ENCODE measurements at regions not wholly inside any gene's neighbourhood (a gene's known extent, or its start where the extent isn't known, plus 50 kb on each side); places are given as distances from the start of the nearest gene placed in this dataset.
"Not testable (repeated sequence)": the region's sequence is repeated elsewhere in the genome, so short reads cannot be mapped to it uniquely, and the experiment has no call there.

DNA sequence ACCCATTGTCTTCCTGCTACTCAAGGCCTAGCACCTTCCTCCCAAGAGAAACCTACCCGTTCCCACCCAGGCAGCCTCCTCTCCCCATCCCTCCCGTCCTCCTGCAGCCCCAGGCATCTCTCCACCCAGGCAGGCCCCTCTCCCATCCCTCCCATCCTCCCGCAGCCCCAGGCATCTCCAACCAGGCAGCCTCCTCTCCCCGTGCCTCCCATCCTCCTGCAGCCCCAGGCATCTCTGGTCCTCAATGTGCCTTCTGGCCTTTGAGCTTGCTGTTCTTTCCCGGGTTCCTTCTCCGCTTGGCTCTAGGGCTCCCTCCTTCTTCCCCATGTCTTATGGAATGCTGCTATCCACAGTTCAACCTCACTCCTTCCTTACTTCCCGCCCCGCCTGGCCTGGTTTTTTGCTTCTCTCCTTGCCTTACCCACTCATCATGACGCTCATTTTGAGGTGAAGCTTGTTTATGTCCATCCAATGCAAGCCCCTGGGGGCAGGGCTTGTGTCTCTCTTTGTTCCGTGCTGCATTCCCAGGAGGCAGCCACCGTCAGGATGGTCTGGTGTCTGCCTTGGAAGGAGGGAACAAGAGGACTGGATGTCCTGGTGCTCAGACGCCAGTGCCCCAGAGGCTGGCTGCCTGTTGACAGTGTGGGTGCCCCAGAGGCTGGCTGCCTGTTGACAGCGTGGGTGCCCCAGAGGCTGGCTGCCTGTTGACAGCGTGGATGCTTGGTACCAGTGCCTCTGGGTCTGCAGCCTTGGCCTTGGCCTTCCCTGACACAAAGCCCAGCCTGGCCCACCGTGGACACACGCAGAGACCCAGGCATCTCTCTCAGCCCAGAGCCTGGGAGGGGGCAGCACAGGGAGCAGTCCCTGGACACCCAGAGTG, 815.7 kb downstream of the BRD1 start:
- DNase-seq (ENCODE audit: low read depth in 2 of 2): no peak

DNA sequence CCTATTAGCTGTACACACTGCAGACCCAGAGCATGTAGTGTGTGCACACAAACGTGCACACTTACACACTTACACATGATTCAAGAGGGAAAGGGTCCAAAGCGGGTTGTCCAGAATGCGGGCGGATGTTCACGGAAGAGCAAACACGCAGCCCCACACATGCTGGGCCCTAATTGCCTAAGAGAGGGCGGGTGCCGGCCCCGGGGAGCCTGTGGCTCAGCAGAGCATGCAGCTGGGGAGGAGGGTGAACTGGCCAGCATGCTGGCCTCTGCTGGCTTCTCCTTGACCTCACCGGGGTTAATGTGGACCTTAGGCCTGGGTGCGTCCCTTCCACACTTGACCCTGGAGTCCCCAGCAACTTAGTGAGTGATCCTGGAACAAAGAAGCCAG, 816.3 kb downstream of the BRD1 start:
- DNase-seq (ENCODE audit: low read depth in 2 of 2): no peak

DNA sequence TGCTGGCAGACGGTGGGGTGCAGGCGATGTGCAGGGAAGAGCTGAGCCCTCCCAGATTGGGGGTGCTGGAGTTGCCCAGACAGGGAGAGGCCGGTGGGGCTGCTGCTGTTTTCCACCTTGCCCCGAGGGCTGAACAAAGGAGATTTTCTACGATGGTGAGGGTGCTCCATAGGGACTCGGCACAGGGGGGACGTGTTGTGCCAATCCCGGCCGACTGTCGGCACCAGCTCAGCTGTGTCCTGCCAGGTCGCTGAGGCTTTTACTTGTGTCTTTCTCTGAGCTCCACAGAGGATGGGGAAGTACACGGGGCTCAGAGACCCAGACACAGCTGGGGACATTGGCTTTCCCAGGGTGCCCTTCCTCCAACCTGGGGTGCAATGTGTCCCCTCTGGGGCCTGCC, 816.8 kb downstream of the BRD1 start:
- DNase-seq (ENCODE audit: low read depth in 2 of 2): no peak

DNA sequence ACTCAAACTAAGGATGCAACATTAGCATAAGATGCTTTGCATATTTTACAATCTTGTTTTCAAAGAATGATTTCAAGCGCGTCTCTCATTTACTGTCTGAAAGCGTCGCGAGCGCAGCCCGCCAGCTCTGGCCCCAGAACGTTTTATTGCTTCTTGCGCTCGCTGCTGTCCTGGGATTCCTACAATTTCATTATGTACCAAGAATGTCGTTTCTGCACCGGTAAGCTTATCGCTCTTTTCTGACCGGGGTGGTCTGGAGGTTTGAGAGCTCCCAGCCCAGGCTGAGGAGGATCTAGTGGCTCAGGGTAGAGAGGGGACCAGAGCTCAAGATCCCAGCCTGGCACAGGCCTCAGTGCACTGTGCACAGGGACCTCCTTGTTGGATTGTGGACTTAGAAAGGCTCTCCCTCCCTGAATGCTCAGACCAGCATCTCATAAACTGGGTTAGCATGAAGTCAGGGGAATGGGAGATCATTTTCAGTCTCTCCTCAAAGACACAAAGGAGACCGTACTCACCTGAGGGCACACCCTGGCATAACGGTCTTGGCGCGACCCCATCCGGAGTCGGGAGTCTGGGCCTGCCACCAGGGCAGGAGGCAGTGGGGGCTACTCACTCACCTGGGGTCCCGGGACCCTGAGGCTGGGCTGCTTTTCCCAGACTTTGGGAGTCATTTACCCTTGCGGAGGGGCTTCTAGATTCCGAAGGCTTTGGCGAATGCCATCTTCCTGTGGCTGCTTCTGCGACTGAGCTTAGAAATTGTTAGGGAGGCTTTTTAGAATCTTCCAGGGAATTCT, 817.4 kb downstream of the BRD1 start:
- DNase-seq (ENCODE audit: low read depth in 2 of 2): no peak

DNA sequence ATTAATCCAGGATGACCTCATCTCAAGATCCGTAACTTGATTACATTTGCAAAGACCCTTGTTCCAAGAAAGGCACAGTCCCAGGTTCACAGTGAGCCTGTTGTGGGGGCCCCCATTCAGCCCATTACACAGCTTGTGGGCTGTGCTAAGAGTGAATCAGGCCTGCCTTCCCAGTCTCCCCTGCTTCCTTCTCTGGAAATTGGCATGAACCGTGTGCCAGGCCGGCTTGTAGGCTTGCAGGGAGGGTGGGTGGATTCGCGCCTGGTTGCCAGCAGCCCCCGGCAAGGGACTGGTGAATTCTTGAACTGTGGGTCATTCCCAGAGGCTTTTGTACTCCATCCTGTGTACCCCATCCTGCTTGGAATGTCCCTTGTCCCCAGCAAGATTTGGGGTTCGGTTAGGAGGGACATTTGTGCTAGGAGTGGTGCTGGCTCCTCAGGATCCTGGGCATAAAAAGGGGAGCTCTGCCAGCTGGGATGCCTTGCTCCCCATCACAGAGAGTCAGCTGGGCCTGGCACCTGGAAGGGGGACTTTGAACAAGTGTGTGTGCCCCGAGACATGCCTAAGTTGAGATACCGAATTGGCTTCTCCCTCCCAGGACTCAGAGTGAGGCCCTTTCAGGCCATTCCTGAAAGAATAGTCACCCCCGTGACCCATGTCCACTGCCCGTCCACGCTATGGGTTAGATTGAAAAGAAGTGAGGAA, 818.2 kb downstream of the BRD1 start:
- DNase-seq (ENCODE audit: low read depth in 2 of 2): no peak

DNA sequence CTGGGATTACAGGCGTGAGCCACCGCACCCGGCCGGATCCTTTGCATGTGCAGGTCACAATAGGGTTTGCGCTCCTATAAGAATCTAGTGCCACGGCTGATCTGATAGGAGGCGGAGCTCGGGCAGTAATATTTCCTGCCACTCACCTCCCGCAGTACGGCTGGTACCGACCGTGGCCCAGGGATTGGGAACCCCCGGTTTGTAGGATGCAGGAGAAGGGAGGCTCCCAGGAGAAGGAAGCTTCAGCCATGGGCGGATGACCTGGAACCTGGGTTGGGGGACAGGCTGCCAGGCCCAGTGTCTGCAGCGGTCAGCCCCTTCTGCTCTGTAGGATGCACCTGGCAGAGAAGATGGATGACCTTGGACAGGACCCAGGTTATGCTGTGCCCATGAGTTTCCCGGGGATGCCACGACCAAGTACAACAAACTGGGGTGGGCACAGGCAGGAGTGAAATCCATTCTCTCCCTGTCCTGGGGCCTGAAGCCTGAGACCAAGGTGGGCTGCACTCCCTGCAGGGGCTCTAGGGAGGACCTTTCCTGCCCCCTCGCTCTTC, 818.9 kb downstream of the BRD1 start:
- no peak for DNase-seq (ENCODE audit: low read depth in 2 of 2)

DNA sequence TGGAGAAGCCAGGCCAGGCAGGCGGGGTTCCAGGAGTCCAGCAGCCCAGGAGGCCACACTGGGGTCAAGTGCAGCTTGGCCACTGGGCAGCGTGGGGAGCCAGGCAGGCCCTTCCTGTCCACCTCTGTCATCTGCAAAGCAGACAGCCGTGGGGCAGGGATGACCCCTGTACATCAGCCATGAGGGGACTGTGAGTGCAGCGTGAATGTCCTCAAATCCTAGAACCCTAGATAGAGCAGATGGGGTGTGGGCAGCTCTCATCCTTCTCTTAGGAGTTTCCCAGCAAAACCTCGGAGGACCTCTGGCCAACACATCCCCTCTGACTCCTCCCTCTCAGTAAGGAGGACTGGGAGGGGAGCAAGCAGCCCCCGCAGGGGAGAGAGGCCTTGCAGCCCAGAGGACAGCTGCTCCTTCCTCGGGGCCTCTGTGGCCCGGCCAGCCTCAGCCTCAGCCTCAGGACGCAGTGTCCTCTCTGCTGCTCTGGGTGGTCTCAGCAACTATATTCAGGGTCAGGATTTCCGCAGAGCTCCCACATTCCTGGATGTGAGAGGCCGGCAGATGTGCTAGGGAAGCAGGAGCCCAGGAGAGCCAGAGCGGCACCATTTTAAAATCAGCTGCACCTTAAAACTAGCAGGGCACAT, 820.5 kb downstream of the BRD1 start:
- no peak for DNase-seq (ENCODE audit: low read depth in 2 of 2)

DNA sequence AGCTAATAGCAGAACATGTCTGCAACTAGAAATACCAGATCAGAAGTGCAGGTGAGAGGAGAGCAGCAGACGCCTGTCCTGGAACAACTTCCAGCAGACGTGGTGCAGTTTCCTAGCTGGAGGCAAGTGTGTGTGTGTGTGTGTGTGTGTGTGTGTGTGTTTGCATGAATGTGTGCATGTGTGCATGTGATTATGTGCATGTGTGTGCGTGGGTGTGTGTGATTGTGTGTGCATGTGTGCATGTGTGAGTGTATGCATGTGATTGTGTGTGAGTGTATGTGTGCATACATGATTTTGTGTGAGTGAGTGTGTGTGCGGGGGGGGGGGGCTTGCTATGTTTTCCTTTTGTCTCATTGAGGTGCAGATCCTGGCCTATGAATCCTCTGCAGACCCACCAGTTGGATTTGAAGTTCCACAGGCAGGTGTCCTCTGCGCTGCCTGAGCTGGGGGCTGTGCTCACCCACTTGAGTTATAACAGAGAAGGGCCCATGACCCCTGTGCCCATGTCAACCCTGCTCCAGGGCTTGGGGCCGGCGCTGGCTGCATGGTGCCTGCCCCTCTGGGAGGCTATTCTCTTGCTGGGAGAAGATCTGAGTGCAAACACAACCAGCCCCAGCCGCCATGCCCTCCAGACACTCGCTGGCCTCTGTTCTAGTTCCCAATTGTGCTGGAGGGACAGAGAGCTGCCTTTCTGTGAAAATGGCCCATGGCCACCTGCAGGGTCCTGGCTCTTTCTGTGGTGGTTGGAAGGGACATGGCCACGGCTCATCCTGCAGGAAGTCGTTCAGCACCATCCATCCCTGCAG, 821.3 kb downstream of the BRD1 start:
- DNase-seq (ENCODE audit: low read depth in 2 of 2): no peak

DNA sequence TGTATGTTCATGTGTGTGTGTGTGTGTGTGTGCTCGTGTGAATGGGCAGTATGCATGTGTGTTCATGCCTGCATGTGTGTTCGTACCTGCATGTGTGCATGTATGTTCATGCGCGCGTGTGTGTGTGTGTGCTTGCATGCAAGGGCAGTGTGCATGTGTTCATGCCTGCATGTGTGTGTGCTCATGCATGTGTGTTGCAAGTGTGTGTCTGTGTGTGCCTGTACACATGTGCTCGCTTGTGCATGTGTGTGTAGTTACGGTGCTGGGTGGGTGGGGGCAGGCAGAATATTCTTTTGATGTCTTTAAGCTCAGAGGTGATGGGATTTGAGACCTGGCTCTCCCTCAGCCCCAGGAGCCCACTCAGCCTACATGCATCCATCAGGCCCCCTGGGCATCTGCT, 822.1 kb downstream of the BRD1 start:
- no peak for DNase-seq (ENCODE audit: low read depth in 2 of 2)

DNA sequence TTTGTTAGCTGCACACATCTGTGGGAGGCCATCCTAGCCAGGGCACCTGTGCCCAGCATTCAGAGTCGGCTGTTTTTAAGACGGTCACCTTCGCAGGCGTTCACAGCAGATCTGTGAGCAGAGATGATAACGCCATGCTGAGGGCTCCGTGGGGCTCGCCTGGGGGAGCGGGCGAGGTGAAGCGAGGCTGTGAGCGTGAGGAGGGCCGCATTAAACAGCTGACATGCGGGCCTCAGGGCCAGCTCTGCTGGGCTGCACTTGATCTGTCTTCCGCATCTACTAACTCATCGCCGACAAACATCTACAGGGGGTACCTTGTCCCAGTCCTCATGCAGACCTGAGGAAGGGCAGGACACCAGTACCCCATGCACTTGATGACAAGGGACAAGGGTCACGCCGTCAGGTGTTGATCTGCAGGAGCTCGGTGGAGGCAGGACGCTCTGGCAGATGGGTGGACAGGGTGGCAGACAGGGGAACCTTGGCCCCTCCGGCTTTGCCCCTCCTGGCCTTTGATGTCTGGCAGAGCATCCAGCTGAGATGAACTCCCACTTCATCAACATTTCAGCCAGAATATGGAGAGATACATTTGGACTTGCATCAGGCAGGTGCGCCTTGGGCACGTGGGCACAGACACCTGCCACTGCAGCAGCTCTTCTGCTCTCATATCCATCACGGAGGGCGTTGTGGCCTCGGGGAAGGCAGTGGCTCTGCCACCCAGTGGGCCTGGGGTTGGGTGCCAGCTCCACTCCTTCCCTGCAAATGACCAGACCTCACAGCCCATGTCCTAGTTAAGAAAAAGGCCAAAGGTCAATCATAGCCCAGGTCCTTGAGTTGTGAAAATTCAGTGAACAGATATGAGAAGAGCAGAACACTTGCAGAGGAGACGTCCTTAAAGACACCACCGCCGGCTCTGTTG, 822.9 kb downstream of the BRD1 start:
- DNase-seq (ENCODE audit: low read depth in 2 of 2): no peak

DNA sequence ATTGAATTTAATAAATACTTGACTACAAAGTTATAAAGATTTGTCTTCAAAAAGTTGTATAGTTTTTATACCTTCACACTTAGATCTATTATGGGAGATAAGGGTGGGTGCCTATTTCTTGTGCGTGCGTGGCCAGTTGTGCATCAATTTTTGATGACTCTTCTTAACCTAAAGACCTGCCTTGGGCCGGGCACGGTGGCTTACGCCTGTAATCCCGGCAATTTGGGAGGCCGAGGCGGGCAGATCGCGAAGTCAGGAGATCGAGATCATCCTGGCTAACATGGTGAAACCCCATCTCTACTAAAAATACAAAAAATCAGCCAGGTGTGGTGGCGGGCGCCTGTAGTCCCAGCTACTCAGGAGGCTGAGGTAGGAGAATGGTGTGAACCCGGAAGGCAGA, 830.1 kb downstream of the BRD1 start:
- not testable (repeated sequence) for DNase-seq (ENCODE audit: low read depth in 2 of 2)

DNA sequence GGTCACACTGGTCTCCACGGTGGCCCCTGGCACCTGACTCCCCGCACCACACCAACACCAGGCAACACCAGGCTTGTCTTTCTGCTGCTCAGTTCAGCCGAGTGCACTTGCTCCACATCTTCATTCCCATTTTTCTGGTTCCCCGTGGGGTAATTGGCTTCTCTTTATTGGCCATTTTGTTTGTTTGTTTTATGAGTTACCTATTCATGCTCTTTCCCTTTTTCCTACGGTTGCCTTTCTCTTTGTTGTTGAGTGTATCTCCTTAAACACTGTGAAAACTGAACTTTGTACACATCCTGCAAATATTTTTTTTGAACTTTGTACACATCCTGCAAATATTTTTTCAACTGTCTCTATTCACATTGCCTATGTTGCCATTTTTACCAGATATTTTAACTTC, 834.0 kb downstream of the BRD1 start:
- DNase-seq (ENCODE audit: low read depth in 2 of 2): no peak

DNA sequence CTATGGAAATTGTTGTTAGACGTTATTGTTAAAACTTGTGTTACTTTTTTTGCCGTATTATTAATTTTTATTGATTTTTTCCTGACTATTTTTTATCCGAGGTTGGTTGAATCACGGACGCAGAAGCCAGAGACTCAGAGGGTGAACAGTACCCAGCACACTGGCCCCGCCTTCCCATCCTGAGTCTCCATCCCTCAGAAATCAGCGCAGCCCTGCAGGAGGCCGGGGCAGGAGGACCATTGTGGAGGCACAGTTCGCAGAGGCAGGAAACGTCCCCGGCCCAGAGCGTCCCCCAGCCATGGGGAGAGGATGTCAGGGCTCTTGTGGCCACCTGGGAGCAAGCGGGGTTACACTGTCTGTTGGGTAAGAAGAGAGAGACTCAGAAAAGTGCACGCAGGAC, 843.0 kb downstream of the BRD1 start:
- DNase-seq (ENCODE audit: low read depth in 2 of 2): no peak

DNA sequence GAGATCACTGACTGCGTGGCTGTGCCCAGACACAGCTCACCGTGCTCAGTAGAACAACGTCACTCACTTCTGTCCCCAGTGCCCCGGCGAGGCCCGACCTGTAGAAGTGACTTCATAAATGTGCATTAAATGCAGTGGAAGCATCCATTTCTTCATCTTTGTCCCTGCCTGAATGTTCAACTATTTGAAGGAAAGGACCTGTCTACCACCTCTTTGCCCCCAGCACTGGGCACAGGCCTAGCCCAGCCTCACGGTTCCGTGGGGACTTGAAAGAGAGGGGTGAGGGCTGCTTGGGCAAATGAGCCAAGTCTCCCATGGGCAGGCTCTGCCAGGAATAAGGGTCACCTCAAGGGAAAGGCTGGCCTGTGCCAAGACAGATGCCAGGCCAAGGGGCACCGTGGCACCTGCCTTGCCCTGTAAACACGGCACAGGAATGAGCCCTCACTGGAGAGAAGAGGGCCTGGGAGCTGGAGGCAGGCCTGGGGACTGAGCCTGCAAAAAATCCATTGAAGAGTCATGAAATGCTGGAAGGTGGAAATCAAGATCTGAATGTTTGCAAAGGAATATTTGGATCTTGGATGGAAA, 845.3 kb downstream of the BRD1 start:
- DNase-seq (ENCODE audit: low read depth in 2 of 2): no peak

DNA sequence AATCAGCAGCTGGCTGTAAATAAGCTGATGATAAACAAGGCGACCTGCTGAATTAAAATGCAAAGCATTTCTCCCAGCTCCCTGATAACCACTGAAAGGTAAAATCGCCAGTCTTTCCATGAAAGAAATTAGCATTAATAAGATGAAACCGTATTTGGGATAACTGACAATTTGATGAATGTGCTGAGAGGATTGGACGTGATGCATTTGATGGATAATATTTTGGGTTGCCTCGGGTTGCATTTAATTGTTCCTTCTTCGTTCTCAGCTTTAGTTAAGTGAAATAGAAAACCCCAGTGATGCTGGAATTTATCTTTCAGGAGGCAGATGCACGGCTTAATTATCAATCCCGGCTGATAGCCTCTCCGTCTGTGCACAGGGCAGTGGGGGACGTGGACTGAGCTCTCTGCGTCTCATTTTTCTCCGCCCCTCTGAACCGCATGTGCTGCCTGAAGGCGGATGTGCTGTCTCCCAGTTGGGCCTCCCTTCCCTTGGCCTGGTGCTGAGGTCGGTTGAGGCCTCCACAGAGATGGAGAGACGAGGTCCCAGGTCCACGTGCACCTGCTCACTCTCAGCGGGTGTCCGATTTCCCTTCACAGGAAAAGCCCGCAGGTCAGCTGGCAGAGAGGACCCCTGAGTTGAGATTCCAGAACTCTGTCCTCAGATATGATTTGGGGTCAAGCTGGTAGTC, 846.2 kb downstream of the BRD1 start:
- DNase-seq (ENCODE audit: low read depth in 2 of 2): no peak

DNA sequence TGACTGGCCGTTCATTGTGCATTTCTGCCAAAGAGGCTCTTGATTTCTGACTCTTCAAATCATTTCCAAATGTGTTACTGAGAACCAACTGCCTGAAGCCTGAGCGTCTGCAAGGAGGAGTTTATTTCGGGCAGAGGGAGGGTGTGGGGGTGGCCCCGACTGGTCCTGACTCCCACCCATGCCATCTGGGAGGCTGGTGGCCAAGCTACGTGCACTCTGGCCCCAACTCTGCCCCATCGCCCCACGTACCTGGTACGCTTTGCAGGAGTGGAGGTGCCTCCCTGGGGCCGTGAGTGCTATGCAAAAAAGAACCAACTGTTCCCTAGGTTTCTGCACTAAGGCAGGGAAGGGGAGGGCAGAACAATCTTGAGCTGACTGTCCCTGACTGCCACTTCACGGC, 846.8 kb downstream of the BRD1 start:
- no peak for DNase-seq (ENCODE audit: low read depth in 2 of 2)

DNA sequence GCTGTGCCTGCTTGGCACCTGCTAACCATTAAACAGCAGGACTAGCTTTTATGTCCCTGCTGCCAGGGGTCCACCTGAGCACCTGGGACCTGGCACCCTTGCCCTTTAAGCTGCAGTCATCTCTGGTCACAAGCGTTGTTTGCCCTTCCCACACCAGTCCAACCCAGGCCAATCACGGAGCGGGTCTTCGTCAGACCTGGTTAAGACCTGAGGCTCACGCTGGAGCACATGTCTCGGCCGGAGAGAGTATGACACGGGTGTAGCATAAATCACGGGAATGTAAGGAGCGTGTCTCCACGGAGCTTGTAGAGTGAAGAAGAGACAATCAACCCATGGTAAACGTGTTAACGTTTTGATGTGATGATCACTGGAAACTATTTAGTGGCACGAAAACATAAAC, 847.3 kb downstream of the BRD1 start:
- no peak for DNase-seq (ENCODE audit: low read depth in 2 of 2)

DNA sequence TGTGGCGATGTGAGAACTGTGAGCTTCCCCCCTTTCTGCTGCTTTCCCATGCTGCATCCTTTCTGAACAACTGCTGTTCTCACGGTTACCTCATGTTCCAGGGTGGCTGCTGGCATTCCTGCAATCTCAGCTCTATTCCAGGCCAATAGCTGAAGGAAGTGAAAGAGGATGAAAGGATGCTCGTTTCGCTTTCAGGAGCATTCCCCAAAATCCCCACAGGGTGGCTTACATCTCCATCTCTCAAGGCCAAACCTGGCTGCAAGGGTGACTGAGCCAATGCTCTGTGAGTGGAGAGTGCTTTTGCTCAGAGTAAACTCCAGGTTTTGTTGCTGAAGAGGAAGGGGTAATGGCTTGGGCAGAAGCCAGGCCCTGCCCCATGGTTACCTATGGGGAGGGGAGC, 848.2 kb downstream of the BRD1 start:
- DNase-seq (ENCODE audit: low read depth in 2 of 2): no peak

All from dermis microvascular lymphatic vessel endothelial cell (primary cell).